IMR-90 (cell line): ENCODE measurements at regions not wholly inside any gene's neighbourhood (a gene's known extent, or its start where the extent isn't known, plus 50 kb on each side); places are given as distances from the start of the nearest gene placed in this dataset.

Source experiments
- ATAC-seq: fragments of 200-7000 bp; cut with Tn5 transposase; 2 replicates; pipeline ENCODE4 v1.9.1; 2020; ENCODE audit warnings: low read depth, mild to moderate bottlenecking, moderate library complexity
- BruUV-seq: library from RNA; stranded (reverse); fragments of 400-500 nt; replicated peaks from 2 replicates; lab custom pipeline; 2021; lab: Mats Ljungman, UMichigan
- CTCF ChIA-PET: fragments of 300-600 bp; formaldehyde crosslinking; extraction: SDS; loops from one replicate; lab custom pipeline; 2021; ENCODE audit warnings: antibody characterized with exemption; lab: Yijun Ruan, JAX
- POLR2A ChIA-PET: fragments of 300-600 bp; sonication (Branson Sonifier 250); formaldehyde crosslinking; loops from one replicate; lab custom pipeline; 2022; ENCODE audit warnings: antibody characterized with exemption; ENCODE audit not compliant: unreplicated experiment; lab: Charles Lee
- DNase-seq: peaks from one replicate; pipeline ENCODE4 v3.0.0; 2013
- H2AFZ ChIP-seq: replicated peaks from 2 replicates; pipeline ENCODE3; 2013; ENCODE audit warnings: low read length, mild to moderate bottlenecking; ENCODE audit not compliant: poor library complexity
- H2AK5ac ChIP-seq: 2 replicates; pipeline ENCODE4 v1.6.1; 2013; ENCODE audit warnings: low read depth, low read length, inconsistent platforms
- H2AK9ac ChIP-seq: replicated peaks from 2 replicates; pipeline ENCODE3; 2013; ENCODE audit warnings: mild to moderate bottlenecking, low read depth, low read length, moderate library complexity; ENCODE audit not compliant: poor library complexity
- H2BK120ac ChIP-seq: 2 replicates; pipeline ENCODE4 v1.6.1; 2013; ENCODE audit warnings: low read depth, low read length, inconsistent platforms
- H2BK15ac ChIP-seq: 3 replicates; pipeline ENCODE4 v1.6.1; 2013; ENCODE audit warnings: low read depth, low read length, inconsistent platforms
- H2BK20ac ChIP-seq: 2 replicates; pipeline ENCODE4 v1.6.1; 2013; ENCODE audit warnings: low read depth, mild to moderate bottlenecking, inconsistent platforms, low read length, moderate library complexity
- H2BK5ac ChIP-seq: 2 replicates; pipeline ENCODE4 v1.6.1; 2013; ENCODE audit warnings: mild to moderate bottlenecking, low read depth, low read length, inconsistent platforms; ENCODE audit not compliant: poor library complexity, severe bottlenecking
- H3K14ac ChIP-seq: replicated peaks from 2 replicates; pipeline ENCODE4 v1.6.1; 2013; ENCODE audit warnings: low read depth, low read length, inconsistent platforms
- H3K18ac ChIP-seq: 2 replicates; pipeline ENCODE4 v1.6.1; 2013; ENCODE audit warnings: low read depth, low read length, control low read depth
- H3K23ac ChIP-seq: 2 replicates; pipeline ENCODE4 v1.6.1; 2013; ENCODE audit warnings: low read depth, low read length, inconsistent platforms
- H3K27ac ChIP-seq: 2 replicates; pipeline ENCODE4 v1.5.1; 2013; ENCODE audit warnings: mild to moderate bottlenecking, control low read depth, low read length; ENCODE audit not compliant: insufficient read depth
- H3K27me3 ChIP-seq: 2 replicates; pipeline ENCODE4 v1.6.1; 2013; ENCODE audit warnings: low read length; ENCODE audit not compliant: control insufficient read depth, insufficient read depth
- H3K36me3 ChIP-seq: 2 replicates; pipeline ENCODE4 v1.6.1; 2013; ENCODE audit warnings: low read length, mixed read lengths; ENCODE audit not compliant: control insufficient read depth, insufficient read depth
- H3K4ac ChIP-seq: 2 replicates; pipeline ENCODE4 v1.6.1; 2013; ENCODE audit warnings: low read depth, low read length, inconsistent platforms
- H3K4me1 ChIP-seq: 2 replicates; pipeline ENCODE4 v1.6.1; 2013; ENCODE audit warnings: low read length, mixed read lengths; ENCODE audit not compliant: control insufficient read depth, insufficient read depth
- H3K4me2 ChIP-seq: 2 replicates; pipeline ENCODE4 v1.6.1; 2013; ENCODE audit warnings: low read depth, mild to moderate bottlenecking, control low read depth, low read length, moderate library complexity
- H3K4me3 ChIP-seq: 2 replicates; pipeline ENCODE4 v1.5.1; 2013; ENCODE audit warnings: low read depth, mild to moderate bottlenecking, control low read depth, low read length, moderate library complexity; ENCODE audit not compliant: insufficient read depth
- H3K56ac ChIP-seq: 2 replicates; pipeline ENCODE4 v1.6.1; 2013; ENCODE audit warnings: low read length, inconsistent platforms; ENCODE audit not compliant: insufficient read depth; ENCODE audit errors: extremely low read depth
- H3K79me1 ChIP-seq, 2 experiments: 2 replicates each; pipeline ENCODE4 v1.6.1; 2013; ENCODE audit warnings: low read length in 2 of 2, inconsistent platforms in 1 of 2, low read depth in 1 of 2
- H3K9ac ChIP-seq: 2 replicates; pipeline ENCODE4 v1.6.1; 2013; ENCODE audit warnings: low read depth, low read length, control low read depth
- H3K9me1 ChIP-seq: 2 replicates; pipeline ENCODE4 v1.6.1; 2013; ENCODE audit warnings: low read length, inconsistent platforms; ENCODE audit not compliant: insufficient read depth
- H3K9me3 ChIP-seq: 2 replicates; pipeline ENCODE4 v1.6.1; 2013; ENCODE audit warnings: low read length; ENCODE audit not compliant: control insufficient read depth, insufficient read depth
- H4K20me1 ChIP-seq: 2 replicates; pipeline ENCODE4 v1.6.1; 2013; ENCODE audit warnings: low read length, inconsistent platforms; ENCODE audit not compliant: insufficient read depth
- H4K5ac ChIP-seq: 2 replicates; pipeline ENCODE4 v1.6.1; 2013; ENCODE audit warnings: mild to moderate bottlenecking, low read depth, low read length, control low read depth
- H4K8ac ChIP-seq, 2 experiments: 2 replicates each; pipeline ENCODE4 v1.6.1; 2013; ENCODE audit warnings: low read depth in 2 of 2, low read length in 2 of 2, control low read depth in 1 of 2, inconsistent platforms in 1 of 2
- H4K91ac ChIP-seq: 2 replicates; pipeline ENCODE4 v1.6.1; 2013; ENCODE audit warnings: low read depth, low read length, inconsistent platforms; ENCODE audit not compliant: insufficient read depth
- BHLHE40 ChIP-seq: fragments of 150-350 bp; IDR thresholded peaks from 2 replicates; pipeline ENCODE4 v1.6.1; 2016; ENCODE audit warnings: mild to moderate bottlenecking, low read depth, low read length
- CEBPB ChIP-seq: IDR thresholded peaks from 2 replicates; pipeline ENCODE4 v1.6.1; 2012; ENCODE audit warnings: low read depth, low read length, improper control_type of control experiment
- CHD1 ChIP-seq: IDR thresholded peaks from 2 replicates; pipeline ENCODE4 v1.6.1; 2012; ENCODE audit warnings: low read depth, low read length, improper control_type of control experiment
- CTCF ChIP-seq: conservative IDR thresholded peaks from 2 replicates; pipeline ENCODE4 v1.5.1; 2012; ENCODE audit warnings: mild to moderate bottlenecking, low read depth, low read length, improper control_type of control experiment
- ELK1 ChIP-seq: fragments of 150-350 bp; IDR thresholded peaks from 2 replicates; pipeline ENCODE4 v1.6.1; 2016; ENCODE audit warnings: low read depth, mild to moderate bottlenecking, low read length, moderate library complexity, borderline replicate concordance
- FOS ChIP-seq: fragments of 150-350 bp; IDR thresholded peaks from 2 replicates; pipeline ENCODE4 v1.6.1; 2016; ENCODE audit warnings: low read depth, low read length
- MAFK ChIP-seq: IDR thresholded peaks from 2 replicates; pipeline ENCODE4 v1.6.1; 2012; ENCODE audit warnings: low read depth, low read length, improper control_type of control experiment
- MAZ ChIP-seq: IDR thresholded peaks from 2 replicates; pipeline ENCODE4 v1.6.1; 2012; ENCODE audit warnings: low read depth, mild to moderate bottlenecking, low read length, improper control_type of control experiment, moderate library complexity, borderline replicate concordance
- MXI1 ChIP-seq: IDR thresholded peaks from 2 replicates; pipeline ENCODE4 v1.6.1; 2012; ENCODE audit warnings: low read depth, mild to moderate bottlenecking, low read length, moderate library complexity, borderline replicate concordance
- NFE2L2 ChIP-seq: fragments of 150-350 bp; IDR thresholded peaks from 2 replicates; pipeline ENCODE4 v1.6.1; 2016; ENCODE audit warnings: low read depth, mild to moderate bottlenecking, low read length
- POLR2A ChIP-seq: IDR thresholded peaks from 2 replicates; pipeline ENCODE4 v1.6.1; 2012; ENCODE audit warnings: mild to moderate bottlenecking, low read depth, low read length
- RAD21 ChIP-seq: IDR thresholded peaks from 2 replicates; pipeline ENCODE4 v1.6.1; 2012; ENCODE audit warnings: low read length, improper control_type of control experiment
- RCOR1 ChIP-seq: IDR thresholded peaks from 2 replicates; pipeline ENCODE4 v1.6.1; 2012; ENCODE audit warnings: mild to moderate bottlenecking, low read length, improper control_type of control experiment; ENCODE audit not compliant: insufficient replicate concordance
- RFX5 ChIP-seq: IDR thresholded peaks from 2 replicates; pipeline ENCODE4 v1.8.0; 2012; ENCODE audit warnings: low read depth, mild to moderate bottlenecking, low read length, moderate library complexity
- SMC3 ChIP-seq: fragments of 150-350 bp; IDR thresholded peaks from 2 replicates; pipeline ENCODE4 v1.6.1; 2016; ENCODE audit warnings: low read depth, mild to moderate bottlenecking, antibody characterized with exemption, low read length, moderate library complexity
- USF2 ChIP-seq: fragments of 150-350 bp; IDR thresholded peaks from 2 replicates; pipeline ENCODE4 v1.6.1; 2017; ENCODE audit warnings: mild to moderate bottlenecking, antibody characterized with exemption, low read length, low read depth
- WGBS, 2 experiments: methylation state at CpG; one replicate each; pipeline versions ENCODE4 v1.1.5 to v1.1.7; 2013; ENCODE audit warnings: missing lambda C conversion rate in 2 of 2; ENCODE audit not compliant: insufficient read length in 1 of 2; ENCODE audit errors: extremely low coverage in 2 of 2; 5-methylcytosine and 5-hydroxymethylcytosine counted together
- dilution Hi-C: fragments of 300-500 bp; cut with HindIII; formaldehyde crosslinking; loops from one replicate; pipeline ENCODE4 v1.14.3; 2018; ENCODE audit warnings: low sequenced_read_pairs; ENCODE audit not compliant: unreplicated experiment
- in situ Hi-C: fragments of 300-500 bp; cut with MboI; formaldehyde crosslinking; loops from 3 replicates; pipeline ENCODE4 v1.14.3; 2019; ENCODE audit warnings: low sequenced_read_pairs, inconsistent platforms, mixed read lengths
- intact Hi-C: fragments of 100-400 bp; cut with micrococcal nuclease; formaldehyde crosslinking; loops from 2 replicates; pipeline ENCODE4 v1.10.0; 2022

- Histone ChIP-seq H4K8ac (no peak overlapping the region), H3K4me2 (no peak overlapping the region), H2AK9ac (no peak overlapping the region), H3K4me1 (no peaks in the 10 kb centered on the region), H3K4ac (no peak overlapping the region), H3K23ac (no peak overlapping the region), H3K56ac (no peak overlapping the region), H3K9ac (no peak overlapping the region), H3K27ac (no peak overlapping the region), H2BK20ac (no peak overlapping the region), H2BK5ac (no peak overlapping the region), H3K36me3 (no peaks in the 10 kb centered on the region), H2AK5ac (no peak overlapping the region), H3K4me3 (no peak overlapping the region), H4K5ac (no peak overlapping the region), H2BK15ac (no peak overlapping the region), H3K9me1 (no peaks in the 10 kb centered on the region), H4K91ac (no peak overlapping the region), H3K27me3 (no peaks in the 10 kb centered on the region), H3K14ac (no peak overlapping the region), H2AFZ (no peak overlapping the region), H4K20me1 (no peaks in the 10 kb centered on the region), H3K18ac (no peak overlapping the region), H3K79me1 (no peaks in the 10 kb centered on the region), H3K9me3 (peaks cover 41% of the 10 kb centered on the region), H2BK120ac (no peak overlapping the region)
- TF ChIP-seq NFE2L2 = no peak
- no peak for TF ChIP-seq MXI1
- TF ChIP-seq POLR2A = no peak
- no peak for TF ChIP-seq CTCF
- no peak for TF ChIP-seq RAD21
- no peak for TF ChIP-seq CHD1
- TF ChIP-seq RCOR1 = no peak
- TF ChIP-seq CEBPB = no peak
- no peak for TF ChIP-seq SMC3
- TF ChIP-seq RFX5 = no peak
- no peak for TF ChIP-seq BHLHE40
- TF ChIP-seq ELK1 = no peak
- TF ChIP-seq MAZ = no peak
- no peak for TF ChIP-seq MAFK
- no peak for TF ChIP-seq USF2
- TF ChIP-seq FOS = no peak
- intact Hi-C loops (no loop called here), in situ Hi-C loops (no loop called here), dilution Hi-C loops (no loop called here)
- no TSS peak for BruUV-seq
- CTCF ChIA-PET = no interaction called here
- POLR2A ChIA-PET = no interaction called here
- ATAC-seq = no peak
- 79% methylated on average over 3 of the region's 5 CpGs; no CpG with 5 or more reads in 1 of the 2 experiments for WGBS, 2 experiments
- DNase-seq = no peak
Observed at GRCh38 chr19:28201462-28201943, 1011.4 kb downstream of the UQCRFS1 start.
